Stimulated activated CD8-positive, alpha-beta memory T cell treated with anti-CD3 and anti-CD28 coated beads, Interleukin-4, amount 100 ng/mL, for 4 hours (primary cell): ENCODE measurements at regions not wholly inside any gene's neighbourhood (a gene's known extent, or its start where the extent isn't known, plus 50 kb on each side); places are given as distances from the start of the nearest gene placed in this dataset.

Source experiments
- DNase-seq, 2 donors: peaks; one replicate each; pipeline ENCODE4 v3.0.0-alpha.2; 2020; ENCODE audit warnings: low read depth in 2 of 2, low spot score in 1 of 2

GRCh38 chr11:112355726-112356125 lies 95.1 kb upstream of the PLET1 start:
- DNase-seq: no peak

- DNase-seq: no peak
Observed at GRCh38 chr11:112357488-112357887, 96.8 kb upstream of the PLET1 start.

GRCh38 chr11:112361396-112361795 lies 100.7 kb upstream of the PLET1 start:
- DNase-seq: no peak

GRCh38 chr11:112363527-112363926 lies 102.9 kb upstream of the PLET1 start:
- no peak for DNase-seq

GRCh38 chr11:112364962-112365481 lies 104.4 kb upstream of the PLET1 start:
- no peak for DNase-seq

GRCh38 chr11:112366012-112366411 lies 105.4 kb upstream of the PLET1 start:
- no peak for DNase-seq

GRCh38 chr11:112366777-112367176 lies 106.1 kb upstream of the PLET1 start:
- DNase-seq: no peak

GRCh38 chr11:112367461-112367860 lies 106.8 kb upstream of the PLET1 start:
- no peak for DNase-seq

- DNase-seq: no peak
Observed at GRCh38 chr11:112367895-112368294, 107.2 kb upstream of the PLET1 start.

GRCh38 chr11:112368381-112368780 lies 107.7 kb upstream of the PLET1 start:
- no peak for DNase-seq

GRCh38 chr11:112369374-112369773 lies 108.7 kb upstream of the PLET1 start:
- no peak for DNase-seq

GRCh38 chr11:112369916-112370315 lies 109.3 kb upstream of the PLET1 start:
- no peak for DNase-seq

GRCh38 chr11:112374486-112375140 lies 114.0 kb upstream of the PLET1 start:
- DNase-seq: no peak

- DNase-seq: no peak
Observed at GRCh38 chr11:112377946-112378345, 117.3 kb upstream of the PLET1 start.

GRCh38 chr11:112380464-112380863 lies 119.8 kb upstream of the PLET1 start:
- DNase-seq: no peak

- no peak for DNase-seq
Observed at GRCh38 chr11:112381578-112381977, 120.9 kb upstream of the PLET1 start.

- no peak for DNase-seq
Observed at GRCh38 chr11:112382561-112382960, 121.9 kb upstream of the PLET1 start.

- DNase-seq: no peak
Observed at GRCh38 chr11:112388496-112388895, 127.8 kb upstream of the PLET1 start.

GRCh38 chr11:112391086-112391485 lies 130.4 kb upstream of the PLET1 start:
- no peak for DNase-seq

GRCh38 chr11:112392904-112393303 lies 132.2 kb upstream of the PLET1 start:
- no peak for DNase-seq

GRCh38 chr11:112394304-112394703 lies 133.6 kb upstream of the PLET1 start:
- DNase-seq: no peak

- no peak for DNase-seq
Observed at GRCh38 chr11:112396076-112396475, 135.4 kb upstream of the PLET1 start.

- DNase-seq: no peak
Observed at GRCh38 chr11:112398798-112399478, 138.3 kb upstream of the PLET1 start.
